Activated CD4-positive, CD25-positive, alpha-beta regulatory T cell treated with anti-CD3 and anti-CD28 coated beads, Interleukin-2, amount 50 U/mL, for 24 hours (primary cell): ENCODE measurements at regions not wholly inside any gene's neighbourhood (a gene's known extent, or its start where the extent isn't known, plus 50 kb on each side); places are given as distances from the start of the nearest gene placed in this dataset.

Source experiments
- ATAC-seq, 2 donors: fragments of 150-1000 bp; cut with Tn5 transposase; one replicate each; pipeline ENCODE4 v1.10.0; 2021; ENCODE audit warnings: mild to moderate bottlenecking in 1 of 2, moderate library complexity in 1 of 2

- ATAC-seq = no peak
Observed at GRCh38 chr20:48098866-48099265, 313.6 kb upstream of the SULF2 start.

- no peak for ATAC-seq
Observed at GRCh38 chr20:48098099-48098498, 312.8 kb upstream of the SULF2 start.

- ATAC-seq = no peak
Observed at GRCh38 chr20:48096957-48097890, 311.9 kb upstream of the SULF2 start.

GRCh38 chr20:48096212-48096875, 311.1 kb upstream of the SULF2 start:
- no peak for ATAC-seq

- no peak for ATAC-seq
Observed at GRCh38 chr20:48094944-48095343, 309.7 kb upstream of the SULF2 start.

GRCh38 chr20:48094196-48094749, 309.0 kb upstream of the SULF2 start:
- no peak for ATAC-seq

GRCh38 chr20:48092596-48093280, 307.5 kb upstream of the SULF2 start:
- ATAC-seq = no peak

- ATAC-seq = no peak
Observed at GRCh38 chr20:48090784-48091183, 305.5 kb upstream of the SULF2 start.

- no peak for ATAC-seq
Observed at GRCh38 chr20:48090314-48090713, 305.0 kb upstream of the SULF2 start.

- ATAC-seq = no peak
Observed at GRCh38 chr20:48080583-48080982, 295.3 kb upstream of the SULF2 start.

GRCh38 chr20:48079028-48079427, 293.7 kb upstream of the SULF2 start:
- ATAC-seq = no peak

GRCh38 chr20:48076747-48077146, 291.5 kb upstream of the SULF2 start:
- ATAC-seq = no peak

GRCh38 chr20:48076247-48076646, 291.0 kb upstream of the SULF2 start:
- ATAC-seq = no peak

- ATAC-seq = no peak
Observed at GRCh38 chr20:48075591-48076174, 290.4 kb upstream of the SULF2 start.

- no peak for ATAC-seq
Observed at GRCh38 chr20:48070991-48071652, 285.8 kb upstream of the SULF2 start.

- no peak for ATAC-seq
Observed at GRCh38 chr20:48069596-48069995, 284.3 kb upstream of the SULF2 start.

GRCh38 chr20:48066851-48067250, 281.6 kb upstream of the SULF2 start:
- ATAC-seq = no peak

- ATAC-seq = no peak
Observed at GRCh38 chr20:48066246-48066645, 281.0 kb upstream of the SULF2 start.

- no peak for ATAC-seq
Observed at GRCh38 chr20:48065833-48066232, 280.6 kb upstream of the SULF2 start.

- ATAC-seq = no peak
Observed at GRCh38 chr20:48064929-48065328, 279.6 kb upstream of the SULF2 start.

- ATAC-seq = no peak
Observed at GRCh38 chr20:48060841-48061720, 275.8 kb upstream of the SULF2 start.
